NB4 (cell line): ENCODE measurements at regions not wholly inside any gene's neighbourhood (a gene's known extent, or its start where the extent isn't known, plus 50 kb on each side); places are given as distances from the start of the nearest gene placed in this dataset.

ENCODE experiments used
- MYC ChIP-seq: IDR thresholded peaks from 2 replicates; pipeline ENCODE4 v1.6.1; 2011; ENCODE audit warnings: low read depth, low read length
- POLR2A ChIP-seq: IDR thresholded peaks from 2 replicates; pipeline ENCODE4 v1.6.1; 2011; ENCODE audit warnings: mild to moderate bottlenecking; ENCODE audit not compliant: insufficient read length; ENCODE audit errors: extremely low read depth
- TF ChIP-seq, protein P1 (sequence below): IDR thresholded peaks from one replicate; pipeline ENCODE4 v1.5.1; 2012; ENCODE audit warnings: low read depth, low read length
- TF ChIP-seq, protein P2 (sequence below): IDR thresholded peaks from 2 replicates; pipeline ENCODE4 v1.6.1; 2011; ENCODE audit warnings: low read depth, low read length

DNA sequence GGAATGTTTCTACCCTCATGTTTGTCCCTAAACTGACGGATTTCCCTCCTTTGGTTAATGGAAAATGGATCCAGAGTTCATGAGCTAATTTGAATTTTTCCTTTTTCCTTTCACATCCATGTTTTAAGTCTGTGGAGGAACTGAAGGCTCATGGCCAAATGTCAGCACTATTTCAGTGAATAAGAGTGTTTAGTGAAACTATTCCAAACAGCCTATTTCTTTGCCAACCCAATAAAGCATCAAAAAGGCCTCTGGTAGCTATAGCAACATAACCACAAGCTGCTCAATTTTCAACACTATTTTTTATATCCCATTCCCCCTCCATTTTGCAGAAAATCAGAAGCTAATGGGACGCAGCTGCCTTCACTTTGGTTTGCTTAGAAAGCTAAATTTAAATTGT is 1454.1 kb downstream of the GATA3 start:
- TF ChIP-seq, protein P1, sequence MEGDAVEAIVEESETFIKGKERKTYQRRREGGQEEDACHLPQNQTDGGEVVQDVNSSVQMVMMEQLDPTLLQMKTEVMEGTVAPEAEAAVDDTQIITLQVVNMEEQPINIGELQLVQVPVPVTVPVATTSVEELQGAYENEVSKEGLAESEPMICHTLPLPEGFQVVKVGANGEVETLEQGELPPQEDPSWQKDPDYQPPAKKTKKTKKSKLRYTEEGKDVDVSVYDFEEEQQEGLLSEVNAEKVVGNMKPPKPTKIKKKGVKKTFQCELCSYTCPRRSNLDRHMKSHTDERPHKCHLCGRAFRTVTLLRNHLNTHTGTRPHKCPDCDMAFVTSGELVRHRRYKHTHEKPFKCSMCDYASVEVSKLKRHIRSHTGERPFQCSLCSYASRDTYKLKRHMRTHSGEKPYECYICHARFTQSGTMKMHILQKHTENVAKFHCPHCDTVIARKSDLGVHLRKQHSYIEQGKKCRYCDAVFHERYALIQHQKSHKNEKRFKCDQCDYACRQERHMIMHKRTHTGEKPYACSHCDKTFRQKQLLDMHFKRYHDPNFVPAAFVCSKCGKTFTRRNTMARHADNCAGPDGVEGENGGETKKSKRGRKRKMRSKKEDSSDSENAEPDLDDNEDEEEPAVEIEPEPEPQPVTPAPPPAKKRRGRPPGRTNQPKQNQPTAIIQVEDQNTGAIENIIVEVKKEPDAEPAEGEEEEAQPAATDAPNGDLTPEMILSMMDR = no peak
- TF ChIP-seq MYC (no peak), POLR2A (no peak)
- TF ChIP-seq, protein P2, sequence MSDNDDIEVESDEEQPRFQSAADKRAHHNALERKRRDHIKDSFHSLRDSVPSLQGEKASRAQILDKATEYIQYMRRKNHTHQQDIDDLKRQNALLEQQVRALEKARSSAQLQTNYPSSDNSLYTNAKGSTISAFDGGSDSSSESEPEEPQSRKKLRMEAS = no peak
